ENCODE measurements at regions not wholly inside any gene's neighbourhood (a gene's known extent, or its start where the extent isn't known, plus 50 kb on each side); places are given as distances from the start of the nearest gene placed in this dataset.

- no peak for DNase-seq
These were observed 279.6 kb upstream of the PITRM1 start for GRCh38 chr10:3452173-3452626.

- DNase-seq, result no peak
These were observed 279.1 kb upstream of the PITRM1 start for GRCh38 chr10:3451516-3452172.

- DNase-seq, result no peak
These were observed 273.6 kb upstream of the PITRM1 start for GRCh38 chr10:3446221-3446620.

GRCh38 chr10:3445648-3446047 lies 273.1 kb upstream of the PITRM1 start:
- no peak for DNase-seq

- DNase-seq, result no peak
These were observed 269.9 kb upstream of the PITRM1 start for GRCh38 chr10:3442451-3442990.

- no peak for DNase-seq
These were observed 266.6 kb upstream of the PITRM1 start for GRCh38 chr10:3439183-3439582.

GRCh38 chr10:3438606-3439005 lies 266.0 kb upstream of the PITRM1 start:
- DNase-seq, result no peak

GRCh38 chr10:3435671-3436070 lies 263.1 kb upstream of the PITRM1 start:
- no peak for DNase-seq

GRCh38 chr10:3433988-3434387 lies 261.4 kb upstream of the PITRM1 start:
- DNase-seq, result no peak

GRCh38 chr10:3433131-3433530 lies 260.5 kb upstream of the PITRM1 start:
- no peak for DNase-seq

GRCh38 chr10:3432081-3432825 lies 259.7 kb upstream of the PITRM1 start:
- no peak for DNase-seq

GRCh38 chr10:3430501-3430900 lies 257.9 kb upstream of the PITRM1 start:
- no peak for DNase-seq

GRCh38 chr10:3429676-3430075 lies 257.1 kb upstream of the PITRM1 start:
- DNase-seq, result no peak

GRCh38 chr10:3428826-3429225 lies 256.2 kb upstream of the PITRM1 start:
- no peak for DNase-seq

GRCh38 chr10:3427950-3428354 lies 255.4 kb upstream of the PITRM1 start:
- no peak for DNase-seq

- no peak for DNase-seq
These were observed 254.8 kb upstream of the PITRM1 start for GRCh38 chr10:3427347-3427746.

- no peak for DNase-seq
These were observed 253.7 kb upstream of the PITRM1 start for GRCh38 chr10:3426190-3426845.

GRCh38 chr10:3425716-3426115 lies 253.1 kb upstream of the PITRM1 start:
- DNase-seq, result no peak

GRCh38 chr10:3425261-3425660 lies 252.7 kb upstream of the PITRM1 start:
- no peak for DNase-seq

- DNase-seq, result no peak
These were observed 251.7 kb upstream of the PITRM1 start for GRCh38 chr10:3424111-3424851.

- no peak for DNase-seq
These were observed 250.8 kb upstream of the PITRM1 start for GRCh38 chr10:3423384-3423783.

GRCh38 chr10:3422282-3422681 lies 249.7 kb upstream of the PITRM1 start:
- no peak for DNase-seq

Measured in stimulated activated CD8-positive, alpha-beta memory T cell treated with anti-CD3 and anti-CD28 coated beads, Interleukin-4, amount 100 ng/mL, for 48 hours (primary cell).